PC-9 (cell line): ENCODE measurements at regions not wholly inside any gene's neighbourhood (a gene's known extent, or its start where the extent isn't known, plus 50 kb on each side); places are given as distances from the start of the nearest gene placed in this dataset.

Experiments
- CTCF ChIP-seq: fragments of 200-600 bp; sonication (generic); conservative IDR thresholded peaks from 2 replicates; pipeline ENCODE4 v1.6.1; 2017; ENCODE audit warnings: mixed run types, antibody characterized with exemption, mild to moderate bottlenecking, moderate library complexity
- EZH2 ChIP-seq: fragments of 200-600 bp; sonication (generic); IDR thresholded peaks from 2 replicates; pipeline ENCODE4 v1.8.0; 2017; ENCODE audit warnings: antibody characterized with exemption, low read depth

GRCh38 chr10:131676046-131676799 lies 224.6 kb upstream of the PPP2R2D start:
- TF ChIP-seq CTCF: no peak
- TF ChIP-seq EZH2: no peak
